Fibroblast of lung (primary cell): ENCODE measurements at regions not wholly inside any gene's neighbourhood (a gene's known extent, or its start where the extent isn't known, plus 50 kb on each side); places are given as distances from the start of the nearest gene placed in this dataset.

ENCODE experiments used
- DNase-seq, 2 donors: peaks; one replicate each; pipeline versions ENCODE4 v3.0.0 to v3.0.0-alpha.2; 2010; ENCODE audit warnings: low read depth in 2 of 2
- H2AFZ ChIP-seq: 2 replicates; pipeline ENCODE4 v1.5.1; 2012; ENCODE audit warnings: low read length, control low read depth, inconsistent platforms
- H3K27ac ChIP-seq: 2 replicates; pipeline ENCODE4 v1.5.1; 2011; ENCODE audit warnings: low read length, control low read depth; ENCODE audit not compliant: insufficient read depth
- H3K27me3 ChIP-seq: 2 replicates; pipeline ENCODE4 v1.5.1; 2011; ENCODE audit warnings: mild to moderate bottlenecking, low read length; ENCODE audit not compliant: control insufficient read depth, insufficient read depth
- H3K36me3 ChIP-seq: 2 replicates; pipeline ENCODE4 v1.5.1; 2011; ENCODE audit warnings: low read length; ENCODE audit not compliant: control insufficient read depth, insufficient read depth
- H3K4me1 ChIP-seq: 2 replicates; pipeline ENCODE4 v1.5.1; 2011; ENCODE audit warnings: low read length; ENCODE audit not compliant: control insufficient read depth, insufficient read depth; ENCODE audit errors: extremely low read depth
- H3K4me2 ChIP-seq: 2 replicates; pipeline ENCODE4 v1.5.1; 2011; ENCODE audit warnings: low read length, control low read depth; ENCODE audit not compliant: insufficient read depth; ENCODE audit errors: extremely low read depth
- H3K4me3 ChIP-seq, 4 experiments: fragments of 200-600 bp in 1 of 4; sonication (generic) in 1 of 4; replicated peaks in 1 of 4; 2 replicates each; pipeline ENCODE4 v1.5.1; 2011 to 2016; ENCODE audit warnings: low read length in 4 of 4, low read depth in 3 of 4, mild to moderate bottlenecking in 3 of 4, control low read depth in 2 of 4, inconsistent platforms in 1 of 4, mixed read lengths in 1 of 4; ENCODE audit not compliant: insufficient read depth in 1 of 4; ENCODE audit errors: control extremely low read depth in 1 of 4
- H3K79me2 ChIP-seq: 2 replicates; pipeline ENCODE4 v1.5.1; 2012; ENCODE audit warnings: mild to moderate bottlenecking, low read length, inconsistent platforms; ENCODE audit not compliant: control insufficient read depth, insufficient read depth
- H3K9ac ChIP-seq: 2 replicates; pipeline ENCODE4 v1.5.1; 2011; ENCODE audit warnings: mild to moderate bottlenecking, low read length, control low read depth; ENCODE audit not compliant: insufficient read depth
- H3K9me3 ChIP-seq: 2 replicates; pipeline ENCODE4 v1.5.1; 2012; ENCODE audit warnings: low read depth, low read length; ENCODE audit not compliant: control insufficient read depth, insufficient read depth
- H4K20me1 ChIP-seq: 2 replicates; pipeline ENCODE4 v1.5.1; 2011; ENCODE audit warnings: low read length; ENCODE audit not compliant: control insufficient read depth, insufficient read depth; ENCODE audit errors: extremely low read depth
- EZH2 ChIP-seq: IDR thresholded peaks from 2 replicates; pipeline ENCODE4 v1.5.1; 2012; ENCODE audit warnings: low read length, control low read depth, mild to moderate bottlenecking; ENCODE audit errors: missing control alignments
- TF ChIP-seq, protein P1 (sequence below), 2 donors: IDR thresholded peaks in 1 of 2; conservative IDR thresholded peaks in 1 of 2; 1 replicate in 1 of 2; 2 replicates in 1 of 2; pipeline ENCODE4 v1.5.1; 2011 to 2012; ENCODE audit warnings: low read length in 2 of 2, control low read depth in 1 of 2, inconsistent platforms in 1 of 2, low read depth in 1 of 2, mild to moderate bottlenecking in 1 of 2

DNA sequence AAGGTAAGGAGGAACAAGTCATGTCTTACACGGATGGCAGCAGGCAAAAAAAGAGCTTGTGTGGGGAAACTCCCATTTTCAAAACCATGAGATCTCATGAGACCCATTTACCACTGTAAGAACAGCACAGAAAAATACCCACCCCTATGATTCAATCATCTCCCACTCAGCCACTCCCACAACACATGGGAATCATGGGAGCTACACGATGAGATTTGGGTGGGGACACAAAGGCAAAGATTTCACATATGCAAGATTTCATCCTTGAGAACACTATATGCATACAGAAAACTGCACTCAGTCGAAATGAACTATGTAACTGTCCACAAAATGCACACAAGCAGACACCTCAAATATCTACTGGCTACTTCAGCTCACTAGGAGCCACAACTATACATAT is 480.6 kb upstream of the BTBD3 start:
- Histone ChIP-seq H3K4me2 (no peak overlapping the region), H3K27me3 (no peaks in the 10 kb centered on the region), H3K4me1 (no peaks in the 10 kb centered on the region), H3K36me3 (no peaks in the 10 kb centered on the region), H3K79me2 (no peaks in the 10 kb centered on the region), H3K9me3 (no peaks in the 10 kb centered on the region), H3K27ac (no peak overlapping the region), H2AFZ (no peak overlapping the region), H3K9ac (no peak overlapping the region), H3K4me3 (no peak overlapping the region), H4K20me1 (no peaks in the 10 kb centered on the region)
- TF ChIP-seq, protein P1, sequence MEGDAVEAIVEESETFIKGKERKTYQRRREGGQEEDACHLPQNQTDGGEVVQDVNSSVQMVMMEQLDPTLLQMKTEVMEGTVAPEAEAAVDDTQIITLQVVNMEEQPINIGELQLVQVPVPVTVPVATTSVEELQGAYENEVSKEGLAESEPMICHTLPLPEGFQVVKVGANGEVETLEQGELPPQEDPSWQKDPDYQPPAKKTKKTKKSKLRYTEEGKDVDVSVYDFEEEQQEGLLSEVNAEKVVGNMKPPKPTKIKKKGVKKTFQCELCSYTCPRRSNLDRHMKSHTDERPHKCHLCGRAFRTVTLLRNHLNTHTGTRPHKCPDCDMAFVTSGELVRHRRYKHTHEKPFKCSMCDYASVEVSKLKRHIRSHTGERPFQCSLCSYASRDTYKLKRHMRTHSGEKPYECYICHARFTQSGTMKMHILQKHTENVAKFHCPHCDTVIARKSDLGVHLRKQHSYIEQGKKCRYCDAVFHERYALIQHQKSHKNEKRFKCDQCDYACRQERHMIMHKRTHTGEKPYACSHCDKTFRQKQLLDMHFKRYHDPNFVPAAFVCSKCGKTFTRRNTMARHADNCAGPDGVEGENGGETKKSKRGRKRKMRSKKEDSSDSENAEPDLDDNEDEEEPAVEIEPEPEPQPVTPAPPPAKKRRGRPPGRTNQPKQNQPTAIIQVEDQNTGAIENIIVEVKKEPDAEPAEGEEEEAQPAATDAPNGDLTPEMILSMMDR (conservative IDR thresholded peaks at IDR 0.05 in 1 of 2, IDR thresholded peaks at IDR 0.05 in 1 of 2; ENCODE audit: low read depth in 1 of 2, low read length in 2 of 2): no peak
- TF ChIP-seq EZH2: no peak
- DNase-seq: no peak

DNA sequence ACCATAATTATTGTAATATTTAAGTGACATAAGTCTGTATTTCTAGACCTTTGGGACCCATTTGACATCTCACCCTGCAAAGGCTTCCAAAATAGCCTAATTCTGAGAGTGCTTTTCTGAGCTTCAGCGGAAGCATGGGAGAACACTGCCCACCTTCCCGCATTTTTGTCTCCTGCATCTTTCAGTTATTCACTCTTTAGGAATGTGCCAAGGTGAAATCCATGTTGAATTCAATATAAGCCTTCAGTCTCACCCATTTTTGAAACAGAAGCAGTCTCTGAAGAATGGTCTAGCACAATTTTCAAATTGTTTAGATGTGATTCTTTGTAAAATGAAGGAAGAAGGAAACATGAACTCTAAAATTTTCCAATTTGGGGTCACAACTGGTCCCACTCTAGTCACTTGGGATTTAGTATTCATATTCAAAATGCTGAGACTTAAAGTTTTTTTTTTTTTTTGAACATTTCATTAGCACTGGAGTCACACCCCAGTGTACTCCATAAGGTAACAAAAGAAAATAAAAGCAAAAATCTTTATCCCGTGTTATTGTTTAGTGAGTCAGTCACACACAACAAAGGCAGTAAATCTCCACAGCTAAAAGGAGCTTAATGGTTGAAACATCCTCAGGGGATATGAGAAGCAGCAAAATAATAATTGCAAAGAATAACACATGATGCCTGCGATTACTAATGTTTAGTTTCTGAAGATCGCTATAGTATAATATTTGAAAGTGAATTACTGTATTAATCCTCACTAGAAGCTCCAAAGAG is 479.9 kb upstream of the BTBD3 start:
- Histone ChIP-seq H3K4me1 (no peaks in the 10 kb centered on the region), H3K36me3 (no peaks in the 10 kb centered on the region), H3K4me2 (no peak overlapping the region), H3K27me3 (no peaks in the 10 kb centered on the region), H3K27ac (no peak overlapping the region), H3K4me3 (no peak overlapping the region), H3K79me2 (no peaks in the 10 kb centered on the region), H2AFZ (no peak overlapping the region), H3K9ac (no peak overlapping the region), H3K9me3 (no peaks in the 10 kb centered on the region), H4K20me1 (no peaks in the 10 kb centered on the region)
- no peak for TF ChIP-seq EZH2
- TF ChIP-seq, protein P1 (conservative IDR thresholded peaks at IDR 0.05 in 1 of 2, IDR thresholded peaks at IDR 0.05 in 1 of 2; ENCODE audit: low read depth in 1 of 2, low read length in 2 of 2): no peak
- no peak for DNase-seq

DNA sequence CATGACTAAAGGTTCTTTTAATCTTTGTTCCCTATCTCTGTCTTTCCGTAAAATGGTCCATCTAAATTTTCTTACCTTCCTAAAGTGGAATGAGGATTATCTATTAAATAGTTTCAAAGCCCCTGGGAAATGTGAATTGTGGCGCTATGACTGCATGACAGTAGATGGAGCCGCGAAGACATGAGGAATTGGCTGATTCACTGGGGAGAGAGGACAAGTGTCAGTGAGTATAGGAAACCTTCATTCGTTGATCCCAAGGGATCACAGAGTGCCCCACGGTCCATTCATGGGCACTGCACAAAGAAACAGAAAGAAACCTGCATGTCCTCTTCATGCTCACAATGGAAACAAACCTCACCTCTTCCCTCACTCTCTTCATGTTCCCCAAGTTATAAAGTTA is 479.3 kb upstream of the BTBD3 start:
- H4K20me1 ChIP-seq: no peaks in the 10 kb centered on the region

More for the DNA sequence above, 479.3 kb upstream of the BTBD3 start:
- TF ChIP-seq, protein P1 (conservative IDR thresholded peaks at IDR 0.05 in 1 of 2, IDR thresholded peaks at IDR 0.05 in 1 of 2; ENCODE audit: low read depth in 1 of 2, low read length in 2 of 2): no peak
- TF ChIP-seq EZH2: no peak
- H3K36me3 ChIP-seq: no peaks in the 10 kb centered on the region
- no peak overlapping the region for H3K4me3 ChIP-seq
- no peak overlapping the region for H3K9ac ChIP-seq
- H3K79me2 ChIP-seq: no peaks in the 10 kb centered on the region
- H3K4me2 ChIP-seq: no peak overlapping the region
- H3K27ac ChIP-seq: no peak overlapping the region
- H2AFZ ChIP-seq: no peak overlapping the region
- no peaks in the 10 kb centered on the region for H3K9me3 ChIP-seq
- H3K4me1 ChIP-seq: no peaks in the 10 kb centered on the region
- no peak for DNase-seq
- no peaks in the 10 kb centered on the region for H3K27me3 ChIP-seq
